GM12878 (cell line): ENCODE measurements at regions not wholly inside any gene's neighbourhood (a gene's known extent, or its start where the extent isn't known, plus 50 kb on each side); places are given as distances from the start of the nearest gene placed in this dataset.

Experiments
- MXI1 ChIP-seq: fragments of 150-350 bp; IDR thresholded peaks from 2 replicates; pipeline ENCODE4 v1.6.1; 2011; ENCODE audit warnings: low read depth, mild to moderate bottlenecking, inconsistent platforms, low read length, improper control_type of control experiment
- NFYB ChIP-seq: IDR thresholded peaks from 2 replicates; pipeline ENCODE4 v1.6.1; 2011; ENCODE audit warnings: low read depth, mild to moderate bottlenecking, low read length, improper control_type of control experiment, moderate library complexity; ENCODE audit not compliant: insufficient read depth
- POLR2A ChIP-seq: IDR thresholded peaks from 2 replicates; pipeline ENCODE4 v1.6.1; 2011; ENCODE audit warnings: low read depth, mild to moderate bottlenecking, low read length
- STAT3 ChIP-seq: IDR thresholded peaks from 2 replicates; pipeline ENCODE4 v1.6.1; 2011; ENCODE audit warnings: low read depth, low read length, improper control_type of control experiment
- YY1 ChIP-seq: IDR thresholded peaks from 2 replicates; pipeline ENCODE4 v1.6.1; 2011; ENCODE audit warnings: low read depth, mild to moderate bottlenecking, low read length
- TF ChIP-seq, protein P1 (sequence below), 3 experiments: IDR thresholded peaks in 2 of 3; conservative IDR thresholded peaks in 1 of 3; 2 replicates each; pipeline ENCODE4 v1.5.1; 2011; ENCODE audit warnings: low read depth in 3 of 3, low read length in 3 of 3, mild to moderate bottlenecking in 3 of 3, control low read depth in 2 of 3, moderate library complexity in 2 of 3, inconsistent platforms in 1 of 3, mixed read lengths in 1 of 3; ENCODE audit not compliant: control insufficient read depth in 2 of 3, insufficient read depth in 1 of 3; ENCODE audit errors: extremely low read depth in 1 of 3
- TF ChIP-seq, protein P2 (sequence below): fragments of 450-650 bp; IDR thresholded peaks from 2 replicates; pipeline ENCODE4 v1.6.1; 2017; ENCODE audit warnings: mild to moderate bottlenecking

DNA sequence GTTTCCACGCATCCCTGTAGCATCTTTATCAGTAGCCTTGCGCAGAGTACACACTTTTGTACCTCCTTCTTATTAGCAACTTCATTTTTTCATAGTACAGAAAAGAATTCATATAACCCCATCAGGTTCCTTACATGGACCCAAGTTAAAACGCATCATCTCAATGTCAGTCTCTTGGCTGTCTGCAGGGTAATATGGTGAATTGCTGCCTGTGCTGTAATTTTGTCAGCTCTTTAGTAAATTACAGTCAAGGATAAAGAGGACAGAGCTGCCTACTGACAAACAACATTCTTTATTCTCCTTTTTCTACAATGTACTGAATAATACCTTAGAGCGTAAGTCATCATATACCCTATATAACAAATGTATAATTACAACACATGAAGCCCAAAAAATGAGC is 222.5 kb downstream of the MRPL39 start:
- TF ChIP-seq YY1 (no peak), STAT3 (no peak), POLR2A (no peak), NFYB (no peak), MXI1 (no peak)
- TF ChIP-seq, protein P1, sequence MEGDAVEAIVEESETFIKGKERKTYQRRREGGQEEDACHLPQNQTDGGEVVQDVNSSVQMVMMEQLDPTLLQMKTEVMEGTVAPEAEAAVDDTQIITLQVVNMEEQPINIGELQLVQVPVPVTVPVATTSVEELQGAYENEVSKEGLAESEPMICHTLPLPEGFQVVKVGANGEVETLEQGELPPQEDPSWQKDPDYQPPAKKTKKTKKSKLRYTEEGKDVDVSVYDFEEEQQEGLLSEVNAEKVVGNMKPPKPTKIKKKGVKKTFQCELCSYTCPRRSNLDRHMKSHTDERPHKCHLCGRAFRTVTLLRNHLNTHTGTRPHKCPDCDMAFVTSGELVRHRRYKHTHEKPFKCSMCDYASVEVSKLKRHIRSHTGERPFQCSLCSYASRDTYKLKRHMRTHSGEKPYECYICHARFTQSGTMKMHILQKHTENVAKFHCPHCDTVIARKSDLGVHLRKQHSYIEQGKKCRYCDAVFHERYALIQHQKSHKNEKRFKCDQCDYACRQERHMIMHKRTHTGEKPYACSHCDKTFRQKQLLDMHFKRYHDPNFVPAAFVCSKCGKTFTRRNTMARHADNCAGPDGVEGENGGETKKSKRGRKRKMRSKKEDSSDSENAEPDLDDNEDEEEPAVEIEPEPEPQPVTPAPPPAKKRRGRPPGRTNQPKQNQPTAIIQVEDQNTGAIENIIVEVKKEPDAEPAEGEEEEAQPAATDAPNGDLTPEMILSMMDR (IDR thresholded peaks at IDR 0.05 in 2 of 3, conservative IDR thresholded peaks at IDR 0.05 in 1 of 3; ENCODE audit: control insufficient read depth in 2 of 3, extremely low read depth in 1 of 3, insufficient read depth in 1 of 3, low read depth in 3 of 3, low read length in 3 of 3) = no peak
- TF ChIP-seq, protein P2, sequence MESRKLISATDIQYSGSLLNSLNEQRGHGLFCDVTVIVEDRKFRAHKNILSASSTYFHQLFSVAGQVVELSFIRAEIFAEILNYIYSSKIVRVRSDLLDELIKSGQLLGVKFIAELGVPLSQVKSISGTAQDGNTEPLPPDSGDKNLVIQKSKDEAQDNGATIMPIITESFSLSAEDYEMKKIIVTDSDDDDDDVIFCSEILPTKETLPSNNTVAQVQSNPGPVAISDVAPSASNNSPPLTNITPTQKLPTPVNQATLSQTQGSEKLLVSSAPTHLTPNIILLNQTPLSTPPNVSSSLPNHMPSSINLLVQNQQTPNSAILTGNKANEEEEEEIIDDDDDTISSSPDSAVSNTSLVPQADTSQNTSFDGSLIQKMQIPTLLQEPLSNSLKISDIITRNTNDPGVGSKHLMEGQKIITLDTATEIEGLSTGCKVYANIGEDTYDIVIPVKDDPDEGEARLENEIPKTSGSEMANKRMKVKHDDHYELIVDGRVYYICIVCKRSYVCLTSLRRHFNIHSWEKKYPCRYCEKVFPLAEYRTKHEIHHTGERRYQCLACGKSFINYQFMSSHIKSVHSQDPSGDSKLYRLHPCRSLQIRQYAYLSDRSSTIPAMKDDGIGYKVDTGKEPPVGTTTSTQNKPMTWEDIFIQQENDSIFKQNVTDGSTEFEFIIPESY = no peak
